ENCODE measurements at regions not wholly inside any gene's neighbourhood (a gene's known extent, or its start where the extent isn't known, plus 50 kb on each side); places are given as distances from the start of the nearest gene placed in this dataset.

DNA sequence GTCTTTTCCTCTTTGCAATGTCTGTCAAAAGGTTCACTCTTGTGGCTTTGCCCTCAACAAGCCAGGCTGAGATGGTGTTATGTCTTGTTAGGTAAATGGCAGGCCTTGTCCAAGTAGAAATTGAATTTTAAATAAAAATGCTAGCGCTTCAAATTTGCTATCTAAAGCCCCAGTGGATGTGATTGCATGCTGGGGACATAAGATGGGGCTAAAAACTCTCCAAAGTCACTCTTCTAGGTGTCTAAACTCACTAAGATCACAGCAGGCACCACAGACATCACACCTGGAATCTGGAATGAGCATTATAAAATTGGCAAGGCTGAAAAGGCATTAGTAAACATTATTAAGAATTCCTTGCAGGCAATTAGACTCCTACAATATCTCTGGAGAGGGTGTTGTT lies 262.7 kb upstream of the CLINT1 start:
- TF ChIP-seq, protein P1, sequence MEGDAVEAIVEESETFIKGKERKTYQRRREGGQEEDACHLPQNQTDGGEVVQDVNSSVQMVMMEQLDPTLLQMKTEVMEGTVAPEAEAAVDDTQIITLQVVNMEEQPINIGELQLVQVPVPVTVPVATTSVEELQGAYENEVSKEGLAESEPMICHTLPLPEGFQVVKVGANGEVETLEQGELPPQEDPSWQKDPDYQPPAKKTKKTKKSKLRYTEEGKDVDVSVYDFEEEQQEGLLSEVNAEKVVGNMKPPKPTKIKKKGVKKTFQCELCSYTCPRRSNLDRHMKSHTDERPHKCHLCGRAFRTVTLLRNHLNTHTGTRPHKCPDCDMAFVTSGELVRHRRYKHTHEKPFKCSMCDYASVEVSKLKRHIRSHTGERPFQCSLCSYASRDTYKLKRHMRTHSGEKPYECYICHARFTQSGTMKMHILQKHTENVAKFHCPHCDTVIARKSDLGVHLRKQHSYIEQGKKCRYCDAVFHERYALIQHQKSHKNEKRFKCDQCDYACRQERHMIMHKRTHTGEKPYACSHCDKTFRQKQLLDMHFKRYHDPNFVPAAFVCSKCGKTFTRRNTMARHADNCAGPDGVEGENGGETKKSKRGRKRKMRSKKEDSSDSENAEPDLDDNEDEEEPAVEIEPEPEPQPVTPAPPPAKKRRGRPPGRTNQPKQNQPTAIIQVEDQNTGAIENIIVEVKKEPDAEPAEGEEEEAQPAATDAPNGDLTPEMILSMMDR (IDR thresholded peaks at IDR 0.05; ENCODE audit: borderline replicate concordance, extremely low read depth, low read length, poor library complexity, severe bottlenecking): peak; percentile 41
- no peak for TF ChIP-seq EZH2 (IDR thresholded peaks at IDR 0.05; ENCODE audit: borderline replicate concordance, low read depth, low read length, severe bottlenecking)
